Vagina (tissue), 2 donors: ENCODE measurements at regions not wholly inside any gene's neighbourhood (a gene's known extent, or its start where the extent isn't known, plus 50 kb on each side); places are given as distances from the start of the nearest gene placed in this dataset.

Experiments
- POLR2A ChIP-seq, 2 donors: fragments of 450-650 bp; IDR thresholded peaks; one replicate each; pipeline ENCODE4 v1.6.1; 2017; ENCODE audit warnings: antibody characterized with exemption in 2 of 2, mild to moderate bottlenecking in 2 of 2, moderate library complexity in 2 of 2
- TF ChIP-seq, protein P1 (sequence below), 3 experiments: fragments of 450-650 bp in 2 of 3; fragments of 200-600 bp in 1 of 3; sonication (generic) in 1 of 3; IDR thresholded peaks; one replicate each; pipeline ENCODE4 v1.5.1; 2017 to 2019; ENCODE audit warnings: antibody characterized with exemption in 3 of 3, mild to moderate bottlenecking in 2 of 3, moderate library complexity in 2 of 3

DNA sequence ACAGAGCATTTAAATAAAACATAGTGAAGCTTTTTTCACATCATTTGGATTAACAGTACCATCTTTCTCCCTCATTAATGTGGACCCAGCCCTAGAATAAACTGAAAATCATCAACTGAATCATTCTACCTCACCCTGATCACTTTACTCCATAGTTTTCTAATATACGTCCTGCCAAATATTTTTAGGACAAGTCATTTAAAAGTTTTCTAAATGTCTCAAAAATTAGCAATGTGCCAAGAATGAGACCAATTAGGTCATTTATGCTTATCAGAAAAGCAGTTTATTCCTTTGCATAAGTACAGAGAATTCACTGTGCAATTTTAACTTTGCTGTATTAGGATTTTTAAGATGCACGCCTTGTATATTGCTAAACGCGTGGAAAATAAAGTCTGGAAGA is 284.4 kb downstream of the PIK3R1 start:
- TF ChIP-seq, protein P1, sequence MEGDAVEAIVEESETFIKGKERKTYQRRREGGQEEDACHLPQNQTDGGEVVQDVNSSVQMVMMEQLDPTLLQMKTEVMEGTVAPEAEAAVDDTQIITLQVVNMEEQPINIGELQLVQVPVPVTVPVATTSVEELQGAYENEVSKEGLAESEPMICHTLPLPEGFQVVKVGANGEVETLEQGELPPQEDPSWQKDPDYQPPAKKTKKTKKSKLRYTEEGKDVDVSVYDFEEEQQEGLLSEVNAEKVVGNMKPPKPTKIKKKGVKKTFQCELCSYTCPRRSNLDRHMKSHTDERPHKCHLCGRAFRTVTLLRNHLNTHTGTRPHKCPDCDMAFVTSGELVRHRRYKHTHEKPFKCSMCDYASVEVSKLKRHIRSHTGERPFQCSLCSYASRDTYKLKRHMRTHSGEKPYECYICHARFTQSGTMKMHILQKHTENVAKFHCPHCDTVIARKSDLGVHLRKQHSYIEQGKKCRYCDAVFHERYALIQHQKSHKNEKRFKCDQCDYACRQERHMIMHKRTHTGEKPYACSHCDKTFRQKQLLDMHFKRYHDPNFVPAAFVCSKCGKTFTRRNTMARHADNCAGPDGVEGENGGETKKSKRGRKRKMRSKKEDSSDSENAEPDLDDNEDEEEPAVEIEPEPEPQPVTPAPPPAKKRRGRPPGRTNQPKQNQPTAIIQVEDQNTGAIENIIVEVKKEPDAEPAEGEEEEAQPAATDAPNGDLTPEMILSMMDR (IDR thresholded peaks at IDR 0.05) = no peak
- TF ChIP-seq POLR2A (IDR thresholded peaks at IDR 0.05) = no peak
